ENCODE measurements at regions not wholly inside any gene's neighbourhood (a gene's known extent, or its start where the extent isn't known, plus 50 kb on each side); places are given as distances from the start of the nearest gene placed in this dataset.

DNA sequence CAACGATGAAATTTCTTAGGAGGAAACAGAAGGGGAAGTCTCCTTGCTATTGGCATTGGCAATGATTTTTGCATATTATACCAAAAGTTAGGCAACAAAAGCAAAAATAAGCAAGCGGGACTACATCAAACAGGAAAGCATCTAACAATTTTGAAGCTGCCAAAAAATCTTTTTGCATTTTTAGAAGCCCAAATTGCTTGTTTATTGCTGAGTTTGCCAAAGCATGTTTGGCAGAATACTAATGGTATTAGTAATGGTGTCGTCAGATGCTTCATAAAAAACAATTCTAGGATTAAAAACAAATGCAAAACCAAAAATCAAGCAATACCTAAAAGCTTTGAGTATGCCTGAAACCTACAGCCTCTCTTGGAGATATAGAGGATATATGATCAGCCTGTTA lies 80.0 kb downstream of the GALR1 start:
- no peak for TF ChIP-seq POLR2A (IDR thresholded peaks at IDR 0.05)
- TF ChIP-seq, protein P1, sequence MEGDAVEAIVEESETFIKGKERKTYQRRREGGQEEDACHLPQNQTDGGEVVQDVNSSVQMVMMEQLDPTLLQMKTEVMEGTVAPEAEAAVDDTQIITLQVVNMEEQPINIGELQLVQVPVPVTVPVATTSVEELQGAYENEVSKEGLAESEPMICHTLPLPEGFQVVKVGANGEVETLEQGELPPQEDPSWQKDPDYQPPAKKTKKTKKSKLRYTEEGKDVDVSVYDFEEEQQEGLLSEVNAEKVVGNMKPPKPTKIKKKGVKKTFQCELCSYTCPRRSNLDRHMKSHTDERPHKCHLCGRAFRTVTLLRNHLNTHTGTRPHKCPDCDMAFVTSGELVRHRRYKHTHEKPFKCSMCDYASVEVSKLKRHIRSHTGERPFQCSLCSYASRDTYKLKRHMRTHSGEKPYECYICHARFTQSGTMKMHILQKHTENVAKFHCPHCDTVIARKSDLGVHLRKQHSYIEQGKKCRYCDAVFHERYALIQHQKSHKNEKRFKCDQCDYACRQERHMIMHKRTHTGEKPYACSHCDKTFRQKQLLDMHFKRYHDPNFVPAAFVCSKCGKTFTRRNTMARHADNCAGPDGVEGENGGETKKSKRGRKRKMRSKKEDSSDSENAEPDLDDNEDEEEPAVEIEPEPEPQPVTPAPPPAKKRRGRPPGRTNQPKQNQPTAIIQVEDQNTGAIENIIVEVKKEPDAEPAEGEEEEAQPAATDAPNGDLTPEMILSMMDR (IDR thresholded peaks at IDR 0.05): no peak
- DNase-seq (ENCODE audit: low spot score in 2 of 2): no peak
- WGBS, 2 donors: 54 to 55% methylated on average over 3 of the region's 3 CpGs
- intact Hi-C loops (cut with DNase I; ENCODE audit: low total_unique reads): no loop called here
- no peak overlapping the region for H3K4me3 ChIP-seq (ENCODE audit: low read depth, poor library complexity, severe bottlenecking)

DNA sequence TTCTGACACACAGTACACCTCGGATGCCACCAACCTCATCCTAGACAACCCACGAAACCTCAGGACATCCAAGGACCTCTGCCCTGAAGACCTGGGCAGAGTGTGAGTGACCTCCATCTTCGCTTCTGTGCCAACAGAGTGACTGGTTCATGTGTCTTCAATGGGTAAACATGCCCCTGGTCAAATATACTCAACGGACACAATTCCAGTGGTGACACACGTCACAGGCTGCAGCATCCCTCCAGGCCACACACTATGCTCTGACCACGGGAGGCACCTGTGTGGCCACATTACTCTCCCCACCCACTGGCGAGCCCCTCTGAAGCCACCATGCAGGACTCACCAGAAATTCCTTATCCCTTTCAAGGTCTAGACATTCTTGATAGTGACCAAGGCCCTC lies 85.2 kb downstream of the GALR1 start:
- intact Hi-C loops (cut with DNase I; ENCODE audit: low total_unique reads): no loop called here
- TF ChIP-seq, protein P1 (IDR thresholded peaks at IDR 0.05): no peak
- TF ChIP-seq POLR2A (IDR thresholded peaks at IDR 0.05): no peak
- 80% methylated on average over 7 of the region's 7 CpGs for WGBS, 2 donors
- no peak overlapping the region for H3K4me3 ChIP-seq (ENCODE audit: low read depth, poor library complexity, severe bottlenecking)
- no peak for DNase-seq (ENCODE audit: low spot score in 2 of 2)

DNA sequence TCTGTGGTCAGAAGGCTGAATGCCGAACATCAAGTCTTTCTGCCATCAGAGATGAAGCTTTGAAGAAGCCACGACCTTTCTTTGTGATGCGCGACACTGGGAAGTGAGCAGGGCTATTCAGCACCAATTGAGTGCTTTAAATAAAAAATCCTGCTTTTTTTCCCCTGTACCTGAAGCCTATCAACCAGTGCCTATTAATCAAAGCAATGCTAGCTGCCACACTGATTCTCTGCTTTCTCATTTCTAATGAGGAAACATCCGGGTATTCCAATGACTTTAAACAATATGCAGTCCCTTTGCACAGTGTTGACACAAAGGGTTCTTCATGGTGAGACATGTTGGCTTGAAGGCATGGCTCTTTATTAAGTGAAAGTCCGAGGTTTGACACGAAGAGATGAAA lies 88.0 kb downstream of the GALR1 start:
- intact Hi-C loops (cut with DNase I; ENCODE audit: low total_unique reads): no loop called here
- no peak for DNase-seq (ENCODE audit: low spot score in 2 of 2)
- WGBS, 2 donors: 65 to 67% methylated on average over 7 of the region's 7 CpGs

DNA sequence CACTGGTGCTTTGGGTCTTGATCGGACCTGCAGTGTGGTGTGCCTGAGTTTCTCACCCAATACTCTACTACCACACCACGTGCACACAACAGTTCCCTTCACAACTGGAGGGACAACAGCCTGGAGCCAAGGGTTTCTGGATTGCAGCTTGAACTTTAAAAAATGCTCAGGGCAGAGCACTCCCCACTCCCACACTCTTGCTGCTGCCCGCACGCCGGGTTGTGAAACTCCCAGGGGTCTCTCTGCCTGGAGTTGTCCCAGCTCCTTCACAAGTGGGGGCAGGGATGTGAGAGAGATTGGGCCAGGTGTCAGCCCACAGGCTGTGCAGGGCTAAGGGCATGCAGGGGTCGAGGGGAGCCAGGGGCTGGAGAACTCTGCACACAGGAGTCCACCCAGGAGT lies 89.4 kb downstream of the GALR1 start:
- 24 to 55% methylated on average over 6 of the region's 6 CpGs for WGBS, 2 donors
- DNase-seq (ENCODE audit: low spot score in 2 of 2): no peak
- no peak overlapping the region for H3K4me3 ChIP-seq (ENCODE audit: low read depth, poor library complexity, severe bottlenecking)
- intact Hi-C loops (cut with DNase I; ENCODE audit: low total_unique reads): no loop called here
- TF ChIP-seq, protein P1 (IDR thresholded peaks at IDR 0.05): no peak
- no peak for TF ChIP-seq POLR2A (IDR thresholded peaks at IDR 0.05)

More for the DNA sequence above, 88.0 kb downstream of the GALR1 start:
- TF ChIP-seq, protein P1 (IDR thresholded peaks at IDR 0.05): no peak
- no peak for TF ChIP-seq POLR2A (IDR thresholded peaks at IDR 0.05)
- no peak overlapping the region for H3K4me3 ChIP-seq (ENCODE audit: low read depth, poor library complexity, severe bottlenecking)

DNA sequence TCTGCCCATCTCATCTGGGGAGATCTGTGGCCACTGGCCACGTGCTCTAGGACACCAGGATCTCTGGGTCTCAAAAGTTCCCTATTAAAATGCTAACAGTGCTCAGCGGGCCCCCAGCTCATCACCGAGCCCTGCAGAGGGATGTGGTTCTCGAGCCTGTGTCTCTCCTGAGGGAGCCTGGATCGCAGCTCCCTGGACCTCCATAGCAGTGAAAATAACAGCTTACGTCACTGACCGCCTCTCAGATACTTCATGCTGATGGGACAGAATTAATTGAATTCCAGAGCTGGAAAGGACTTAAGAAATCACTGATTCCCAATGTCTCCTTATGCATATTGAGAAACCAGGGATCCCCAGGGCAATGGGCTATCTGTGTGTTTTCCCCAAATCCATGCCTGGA lies 90.0 kb downstream of the GALR1 start:
- no peak overlapping the region for H3K4me3 ChIP-seq (ENCODE audit: low read depth, poor library complexity, severe bottlenecking)
- DNase-seq (ENCODE audit: low spot score in 2 of 2): no peak
- WGBS, 2 donors: 92 to 93% methylated on average over 5 to 7 of the region's 7 CpGs
- intact Hi-C loops (cut with DNase I; ENCODE audit: low total_unique reads): no loop called here
- TF ChIP-seq POLR2A (IDR thresholded peaks at IDR 0.05): no peak
- TF ChIP-seq, protein P1 (IDR thresholded peaks at IDR 0.05): no peak

DNA sequence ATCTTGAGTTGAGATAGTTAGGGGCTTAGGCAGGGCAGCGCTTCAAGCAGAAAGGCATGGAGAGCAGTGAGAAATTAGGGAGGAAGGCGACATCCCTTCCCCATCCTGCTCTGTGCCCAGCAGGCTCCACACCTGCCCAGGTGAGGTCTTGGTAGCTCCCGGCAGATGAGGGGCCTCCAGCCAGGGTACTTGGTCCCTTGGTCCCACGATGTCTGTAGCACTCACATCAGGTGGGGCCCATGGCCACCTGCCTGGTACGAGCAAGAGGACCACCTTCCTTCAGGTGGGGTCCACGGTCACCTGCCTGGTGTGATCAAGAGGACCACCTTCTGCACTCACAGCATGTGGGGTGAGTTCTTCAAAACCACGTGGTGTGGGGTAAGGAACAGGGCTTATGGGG lies 91.2 kb downstream of the GALR1 start:
- H3K4me3 ChIP-seq (ENCODE audit: low read depth, poor library complexity, severe bottlenecking): no peak overlapping the region
- TF ChIP-seq, protein P1 (IDR thresholded peaks at IDR 0.05): no peak
- TF ChIP-seq POLR2A (IDR thresholded peaks at IDR 0.05): no peak
- no peak for DNase-seq (ENCODE audit: low spot score in 2 of 2)
- WGBS, 2 donors: 89 to 91% methylated on average over 6 to 7 of the region's 7 CpGs
- intact Hi-C loops (cut with DNase I; ENCODE audit: low total_unique reads): no loop called here
